Neural progenitor cell (in vitro differentiated cells): ENCODE measurements at regions not wholly inside any gene's neighbourhood (a gene's known extent, or its start where the extent isn't known, plus 50 kb on each side); places are given as distances from the start of the nearest gene placed in this dataset.

Source experiments
- EZH2 ChIP-seq: fragments of 200-600 bp; sonication (generic); IDR thresholded peaks from 2 replicates; pipeline ENCODE4 v1.6.1; 2017; ENCODE audit warnings: antibody characterized with exemption, mild to moderate bottlenecking, moderate library complexity
- TF ChIP-seq, protein P1 (sequence below): fragments of 200-600 bp; sonication (generic); IDR thresholded peaks from 2 replicates; pipeline ENCODE4 v1.5.1; 2017; ENCODE audit warnings: antibody characterized with exemption, mild to moderate bottlenecking

DNA sequence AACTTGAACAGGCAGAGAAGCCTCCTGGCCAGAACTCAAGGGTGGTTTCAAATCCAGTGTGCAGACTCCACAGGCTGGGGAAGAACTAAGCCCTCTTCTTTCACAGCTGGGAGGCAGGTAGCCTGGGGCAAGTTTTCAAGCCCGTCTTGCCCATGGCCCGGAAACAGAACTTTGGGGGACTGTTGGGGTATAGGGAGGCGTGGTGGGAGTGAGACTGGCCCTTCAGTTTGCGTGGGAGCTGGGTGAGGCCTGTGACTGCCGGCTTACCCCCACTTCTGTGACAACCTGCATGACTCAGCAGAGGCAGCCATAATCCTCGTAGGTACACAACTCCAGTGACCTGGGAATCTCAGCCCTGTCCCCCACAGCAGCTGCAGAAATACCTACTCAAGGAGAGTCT is 1125.7 kb downstream of the HACE1 start:
- TF ChIP-seq, protein P1, sequence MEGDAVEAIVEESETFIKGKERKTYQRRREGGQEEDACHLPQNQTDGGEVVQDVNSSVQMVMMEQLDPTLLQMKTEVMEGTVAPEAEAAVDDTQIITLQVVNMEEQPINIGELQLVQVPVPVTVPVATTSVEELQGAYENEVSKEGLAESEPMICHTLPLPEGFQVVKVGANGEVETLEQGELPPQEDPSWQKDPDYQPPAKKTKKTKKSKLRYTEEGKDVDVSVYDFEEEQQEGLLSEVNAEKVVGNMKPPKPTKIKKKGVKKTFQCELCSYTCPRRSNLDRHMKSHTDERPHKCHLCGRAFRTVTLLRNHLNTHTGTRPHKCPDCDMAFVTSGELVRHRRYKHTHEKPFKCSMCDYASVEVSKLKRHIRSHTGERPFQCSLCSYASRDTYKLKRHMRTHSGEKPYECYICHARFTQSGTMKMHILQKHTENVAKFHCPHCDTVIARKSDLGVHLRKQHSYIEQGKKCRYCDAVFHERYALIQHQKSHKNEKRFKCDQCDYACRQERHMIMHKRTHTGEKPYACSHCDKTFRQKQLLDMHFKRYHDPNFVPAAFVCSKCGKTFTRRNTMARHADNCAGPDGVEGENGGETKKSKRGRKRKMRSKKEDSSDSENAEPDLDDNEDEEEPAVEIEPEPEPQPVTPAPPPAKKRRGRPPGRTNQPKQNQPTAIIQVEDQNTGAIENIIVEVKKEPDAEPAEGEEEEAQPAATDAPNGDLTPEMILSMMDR = no peak
- no peak for TF ChIP-seq EZH2
